OCI-LY3 (cell line): ENCODE measurements at regions not wholly inside any gene's neighbourhood (a gene's known extent, or its start where the extent isn't known, plus 50 kb on each side); places are given as distances from the start of the nearest gene placed in this dataset.

Experiments used
- H2AFZ ChIP-seq: fragments of 200-600, 300-600 bp; shearing (Covaris generic); 2 replicates; pipeline ENCODE4 v1.6.0; 2014; ENCODE audit warnings: antibody characterized with exemption, low read depth, low read length
- H3K27ac ChIP-seq: fragments of 200-600, 300-600 bp; sonication (generic); 2 replicates; pipeline ENCODE4 v1.5.1; 2014; ENCODE audit warnings: mild to moderate bottlenecking, low read length, moderate library complexity, mixed read lengths
- H3K27me3 ChIP-seq: fragments of 200-600, 300-600 bp; sonication (generic); 2 replicates; pipeline ENCODE4 v1.6.1; 2014; ENCODE audit warnings: low read depth, low read length, mixed read lengths
- H3K36me3 ChIP-seq: fragments of 200-600, 300-600 bp; sonication (generic); replicated peaks from 2 replicates; pipeline ENCODE3; 2014; ENCODE audit warnings: low read depth, low read length, mixed read lengths
- H3K4me1 ChIP-seq: fragments of 300-600, 200-600 bp; sonication (generic); 2 replicates; pipeline ENCODE4 v1.6.1; 2014; ENCODE audit warnings: low read length, mixed read lengths
- H3K4me2 ChIP-seq: fragments of 200-600, 300-600 bp; sonication (generic); 2 replicates; pipeline ENCODE4 v1.6.1; 2014; ENCODE audit warnings: low read length, mixed read lengths
- H3K4me3 ChIP-seq: fragments of 300-600, 200-600 bp; sonication (generic); 2 replicates; pipeline ENCODE4 v1.5.1; 2014; ENCODE audit warnings: antibody characterized with exemption, mild to moderate bottlenecking, low read length, moderate library complexity
- H3K79me2 ChIP-seq: fragments of 300-600, 200-600 bp; shearing (Covaris generic); 2 replicates; pipeline ENCODE4 v1.6.1; 2014; ENCODE audit warnings: mild to moderate bottlenecking, low read length, mixed read lengths
- H3K9ac ChIP-seq: fragments of 300-600, 200-600 bp; shearing (Covaris generic); 2 replicates; pipeline ENCODE4 v1.6.0; 2014; ENCODE audit warnings: mild to moderate bottlenecking, low read length, moderate library complexity
- H3K9me3 ChIP-seq: fragments of 200-600, 300-600 bp; shearing (Covaris generic); 2 replicates; pipeline ENCODE4 v1.6.1; 2014; ENCODE audit warnings: low read length, mixed read lengths; ENCODE audit not compliant: insufficient read depth
- H4K20me1 ChIP-seq: fragments of 200-600, 300-600 bp; sonication (generic); 2 replicates; pipeline ENCODE4 v1.6.1; 2016; ENCODE audit warnings: low read length, mixed read lengths; ENCODE audit not compliant: insufficient read depth
- EZH2phosphoT487 ChIP-seq: fragments of 200-600 bp; shearing (Covaris generic); IDR thresholded peaks from 2 replicates; pipeline ENCODE4 v1.6.1; 2018; ENCODE audit warnings: antibody characterized with exemption, mixed run types, low read depth
- TF ChIP-seq, protein P1 (sequence below): fragments of 200-600, 300-600 bp; sonication (generic); IDR thresholded peaks from 2 replicates; pipeline ENCODE4 v1.5.1; 2014; ENCODE audit warnings: antibody characterized with exemption, low read length, low read depth

DNA sequence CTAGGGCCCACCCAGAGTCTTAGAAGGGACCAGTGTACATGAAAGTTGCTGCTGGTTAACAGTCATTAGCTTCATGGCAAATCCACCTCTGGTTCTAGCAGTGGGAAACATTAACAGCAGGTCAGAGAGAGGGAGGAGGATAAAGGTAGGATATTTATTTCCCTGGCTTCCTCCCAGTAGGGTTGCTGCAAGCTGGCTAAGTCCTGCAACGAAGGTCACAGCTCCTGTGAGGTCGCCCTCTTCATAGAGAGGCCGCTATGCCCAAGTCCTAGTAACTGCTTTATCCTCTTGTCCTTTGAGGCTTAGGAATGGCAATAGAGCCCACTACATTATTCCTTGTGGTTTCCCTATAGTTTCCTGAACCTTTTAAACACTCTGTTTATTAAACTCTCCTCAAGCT is 84.0 kb upstream of the ACSL3 start:
- Histone ChIP-seq H3K4me2 (no peak overlapping the region), H3K4me3 (no peak overlapping the region), H4K20me1 (no peaks in the 10 kb centered on the region), H2AFZ (no peak overlapping the region), H3K79me2 (no peaks in the 10 kb centered on the region), H3K4me1 (no peaks in the 10 kb centered on the region), H3K27ac (no peak overlapping the region), H3K9me3 (no peaks in the 10 kb centered on the region), H3K9ac (no peak overlapping the region), H3K27me3 (no peaks in the 10 kb centered on the region), H3K36me3 (no peaks in the 10 kb centered on the region)
- TF ChIP-seq, protein P1, sequence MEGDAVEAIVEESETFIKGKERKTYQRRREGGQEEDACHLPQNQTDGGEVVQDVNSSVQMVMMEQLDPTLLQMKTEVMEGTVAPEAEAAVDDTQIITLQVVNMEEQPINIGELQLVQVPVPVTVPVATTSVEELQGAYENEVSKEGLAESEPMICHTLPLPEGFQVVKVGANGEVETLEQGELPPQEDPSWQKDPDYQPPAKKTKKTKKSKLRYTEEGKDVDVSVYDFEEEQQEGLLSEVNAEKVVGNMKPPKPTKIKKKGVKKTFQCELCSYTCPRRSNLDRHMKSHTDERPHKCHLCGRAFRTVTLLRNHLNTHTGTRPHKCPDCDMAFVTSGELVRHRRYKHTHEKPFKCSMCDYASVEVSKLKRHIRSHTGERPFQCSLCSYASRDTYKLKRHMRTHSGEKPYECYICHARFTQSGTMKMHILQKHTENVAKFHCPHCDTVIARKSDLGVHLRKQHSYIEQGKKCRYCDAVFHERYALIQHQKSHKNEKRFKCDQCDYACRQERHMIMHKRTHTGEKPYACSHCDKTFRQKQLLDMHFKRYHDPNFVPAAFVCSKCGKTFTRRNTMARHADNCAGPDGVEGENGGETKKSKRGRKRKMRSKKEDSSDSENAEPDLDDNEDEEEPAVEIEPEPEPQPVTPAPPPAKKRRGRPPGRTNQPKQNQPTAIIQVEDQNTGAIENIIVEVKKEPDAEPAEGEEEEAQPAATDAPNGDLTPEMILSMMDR = no peak
- TF ChIP-seq EZH2phosphoT487 = no peak

DNA sequence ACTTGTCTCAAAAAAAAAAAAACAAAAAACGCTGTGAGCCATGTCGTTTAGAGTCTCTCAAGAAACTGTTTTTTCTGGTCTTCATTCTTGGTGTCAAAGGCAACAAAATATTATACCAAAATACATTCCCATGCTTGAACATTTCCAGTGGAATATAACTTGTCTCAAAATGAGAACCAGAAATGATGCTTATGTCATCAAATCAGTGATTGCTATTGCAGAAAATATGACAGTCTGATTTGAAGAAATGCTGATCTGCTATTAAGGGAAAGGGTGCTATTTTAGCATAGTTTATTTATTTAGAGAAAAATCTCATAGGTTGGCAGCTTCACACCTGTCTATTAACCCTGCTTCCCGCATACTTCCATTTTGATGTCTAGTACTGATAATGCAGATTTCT is 82.4 kb upstream of the ACSL3 start:
- no peak overlapping the region for H3K4me2 ChIP-seq
- H3K4me3 ChIP-seq = no peak overlapping the region
- no peak overlapping the region for H2AFZ ChIP-seq
- H3K4me1 ChIP-seq = no peaks in the 10 kb centered on the region
- no peaks in the 10 kb centered on the region for H3K79me2 ChIP-seq
- no peaks in the 10 kb centered on the region for H3K9me3 ChIP-seq
- no peaks in the 10 kb centered on the region for H3K36me3 ChIP-seq
- no peak overlapping the region for H3K9ac ChIP-seq
- H4K20me1 ChIP-seq = no peaks in the 10 kb centered on the region
- no peaks in the 10 kb centered on the region for H3K27me3 ChIP-seq
- TF ChIP-seq, protein P1 = no peak
- TF ChIP-seq EZH2phosphoT487 = no peak
- no peak overlapping the region for H3K27ac ChIP-seq

DNA sequence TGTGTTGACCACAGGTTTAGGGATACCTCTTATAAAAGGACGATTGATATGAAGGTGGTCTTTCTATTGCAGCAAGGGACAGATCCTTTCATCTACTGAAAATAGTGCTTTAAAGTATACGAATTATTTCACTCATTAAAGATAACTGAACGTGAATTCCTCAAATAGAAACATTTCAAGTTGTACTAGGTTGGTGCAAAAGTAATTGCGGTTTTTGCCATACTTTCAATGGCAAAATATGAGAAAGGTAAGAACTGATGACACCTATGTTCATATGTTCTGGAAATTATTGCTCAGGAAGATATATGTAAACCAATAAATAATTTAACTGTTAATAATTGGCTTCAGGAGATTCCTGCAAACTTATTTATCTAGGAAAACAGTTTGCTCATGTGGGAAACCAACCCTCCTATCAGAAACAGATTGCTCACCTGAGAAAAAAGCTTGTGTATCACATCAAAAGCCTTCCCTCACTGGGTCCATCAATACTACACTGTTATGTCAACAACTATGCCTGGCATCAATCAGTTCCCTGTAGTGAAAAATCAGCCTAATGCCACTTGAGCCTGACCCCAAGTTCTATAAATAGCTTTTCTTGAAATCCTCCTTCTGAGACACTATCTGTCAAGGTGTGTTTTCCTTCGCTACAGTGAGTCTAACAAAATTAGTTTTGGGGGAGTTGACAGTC is 81.5 kb upstream of the ACSL3 start:
- TF ChIP-seq, protein P1 = no peak
- no peak for TF ChIP-seq EZH2phosphoT487

DNA sequence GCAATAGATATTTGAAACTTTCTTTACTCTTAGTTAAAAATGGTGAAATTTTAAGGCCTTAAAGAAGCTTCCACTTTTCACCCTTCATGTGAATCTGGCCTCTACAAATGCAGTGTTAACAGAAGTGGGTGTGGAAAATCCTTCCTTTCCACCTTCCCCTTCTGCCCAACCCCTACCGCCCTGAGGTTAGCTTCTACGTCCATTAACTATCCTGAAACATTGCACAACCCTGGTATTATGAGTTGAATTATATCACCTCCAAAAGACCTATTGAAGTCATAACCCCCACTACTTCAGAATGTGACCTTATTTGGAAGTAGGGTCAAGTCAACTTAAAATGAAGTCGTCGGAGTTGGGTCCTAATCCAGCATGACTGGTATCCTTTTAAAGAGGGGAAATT is 80.8 kb upstream of the ACSL3 start:
- Histone ChIP-seq H2AFZ (no peak overlapping the region), H3K4me3 (no peak overlapping the region), H3K9me3 (no peaks in the 10 kb centered on the region), H3K79me2 (no peaks in the 10 kb centered on the region), H3K9ac (no peak overlapping the region), H4K20me1 (no peaks in the 10 kb centered on the region), H3K4me1 (no peaks in the 10 kb centered on the region), H3K36me3 (no peaks in the 10 kb centered on the region), H3K4me2 (no peak overlapping the region), H3K27ac (no peak overlapping the region), H3K27me3 (no peaks in the 10 kb centered on the region)
- TF ChIP-seq EZH2phosphoT487 = no peak
- TF ChIP-seq, protein P1 = no peak

More for the DNA sequence above, 81.5 kb upstream of the ACSL3 start:
- no peaks in the 10 kb centered on the region for H3K36me3 ChIP-seq
- no peak overlapping the region for H3K9ac ChIP-seq
- H4K20me1 ChIP-seq = no peaks in the 10 kb centered on the region
- no peak overlapping the region for H3K27ac ChIP-seq
- H3K27me3 ChIP-seq = no peaks in the 10 kb centered on the region
- H3K79me2 ChIP-seq = no peaks in the 10 kb centered on the region
- H3K4me1 ChIP-seq = no peaks in the 10 kb centered on the region
- H2AFZ ChIP-seq = no peak overlapping the region
- H3K4me2 ChIP-seq = no peak overlapping the region
- no peaks in the 10 kb centered on the region for H3K9me3 ChIP-seq
- H3K4me3 ChIP-seq = no peak overlapping the region
